OCI-LY1 (cell line): ENCODE measurements at regions not wholly inside any gene's neighbourhood (a gene's known extent, or its start where the extent isn't known, plus 50 kb on each side); places are given as distances from the start of the nearest gene placed in this dataset.

Experiments
- H2AFZ ChIP-seq: fragments of 200-600 bp; sonication (generic), shearing (Covaris generic); 2 replicates; pipeline ENCODE4 v1.6.0; 2014; ENCODE audit warnings: antibody characterized with exemption, mild to moderate bottlenecking, low read length
- H3F3A ChIP-seq: fragments of 200-600 bp; sonication (generic), shearing (Covaris generic); 2 replicates; pipeline ENCODE4 v1.6.0; 2014; ENCODE audit warnings: mild to moderate bottlenecking, antibody characterized with exemption, low read length, moderate library complexity; ENCODE audit not compliant: insufficient read depth
- H3K27ac ChIP-seq: fragments of 200-600 bp; sonication (generic); 2 replicates; pipeline ENCODE4 v1.5.1; 2014; ENCODE audit warnings: low read length, mixed run types, mild to moderate bottlenecking, low read depth; ENCODE audit not compliant: poor library complexity, severe bottlenecking
- H3K27me3 ChIP-seq: fragments of 200-600 bp; sonication (generic); 2 replicates; pipeline ENCODE4 v1.6.0; 2014; ENCODE audit warnings: antibody characterized with exemption, mild to moderate bottlenecking, low read length, moderate library complexity; ENCODE audit not compliant: insufficient read depth
- H3K36me3 ChIP-seq: fragments of 200-600 bp; sonication (generic); 2 replicates; pipeline ENCODE4 v1.6.1; 2014; ENCODE audit warnings: mild to moderate bottlenecking, antibody characterized with exemption, low read length, moderate library complexity, mixed read lengths; ENCODE audit not compliant: insufficient read depth
- H3K4me1 ChIP-seq: fragments of 200-600 bp; sonication (generic); 2 replicates; pipeline ENCODE4 v1.5.1; 2014; ENCODE audit warnings: mild to moderate bottlenecking, low read length, moderate library complexity; ENCODE audit not compliant: insufficient read depth, severe bottlenecking
- H3K4me2 ChIP-seq: fragments of 200-600 bp; sonication (generic), shearing (Covaris generic); 2 replicates; pipeline ENCODE4 v1.6.1; 2014; ENCODE audit warnings: low read length
- H3K4me3 ChIP-seq: fragments of 200-600 bp; sonication (generic); 2 replicates; pipeline ENCODE4 v1.5.1; 2014; ENCODE audit warnings: low read length, low read depth, mild to moderate bottlenecking, mixed read lengths; ENCODE audit not compliant: poor library complexity, severe bottlenecking
- H3K79me2 ChIP-seq: fragments of 200-600 bp; shearing (Covaris generic); 2 replicates; pipeline ENCODE4 v1.6.1; 2016; ENCODE audit warnings: mixed run types, low read length, mixed read lengths; ENCODE audit not compliant: insufficient read depth
- H3K9ac ChIP-seq: fragments of 200-600 bp; sonication (generic), shearing (Covaris generic); 2 replicates; pipeline ENCODE4 v1.6.1; 2014; ENCODE audit warnings: mild to moderate bottlenecking, low read length, mixed read lengths
- H3K9me2 ChIP-seq: fragments of 200-600 bp; sonication (generic), shearing (Covaris generic); 2 replicates; pipeline ENCODE4 v1.6.1; 2014; ENCODE audit warnings: low read depth, mild to moderate bottlenecking, low read length, mixed read lengths
- H3K9me3 ChIP-seq: fragments of 200-600 bp; shearing (Covaris generic); 2 replicates; pipeline ENCODE4 v1.6.1; 2014; ENCODE audit warnings: low read length, mixed read lengths
- H4K20me1 ChIP-seq: fragments of 200-600 bp; sonication (generic), shearing (Covaris generic); 2 replicates; pipeline ENCODE4 v1.6.0; 2016; ENCODE audit warnings: mild to moderate bottlenecking, low read length; ENCODE audit not compliant: insufficient read depth
- EZH2 ChIP-seq: fragments of 200-600 bp; sonication (generic), shearing (Covaris generic); IDR thresholded peaks from 2 replicates; pipeline ENCODE4 v1.8.0; 2017; ENCODE audit warnings: borderline replicate concordance, mixed run types, mild to moderate bottlenecking, antibody characterized with exemption, low read length, moderate library complexity, mixed read lengths
- TF ChIP-seq, protein P1 (sequence below): fragments of 200-600 bp; sonication (generic), shearing (Covaris generic); IDR thresholded peaks from 2 replicates; pipeline ENCODE4 v1.5.1; 2017; ENCODE audit warnings: mild to moderate bottlenecking, antibody characterized with exemption, low read length, moderate library complexity, mixed read lengths

DNA sequence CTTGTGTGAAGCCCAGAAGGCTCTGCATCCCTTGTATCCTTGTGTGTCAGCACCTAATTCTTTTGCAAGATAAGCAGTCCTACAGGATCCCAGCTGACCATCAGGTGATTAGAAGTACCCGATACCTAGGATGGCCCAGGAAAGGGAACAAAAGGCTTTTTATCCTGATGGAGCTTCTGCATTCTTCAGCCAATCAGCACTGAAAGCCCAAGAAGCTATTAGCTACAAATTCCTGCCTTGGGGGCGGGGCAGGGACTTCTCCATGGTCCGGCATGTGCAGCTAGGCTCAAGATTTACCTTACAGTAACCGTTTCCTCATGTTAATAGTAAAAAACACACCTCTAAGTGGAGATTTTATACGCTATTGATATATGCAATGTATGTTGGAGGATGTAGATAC lies 264.6 kb upstream of the THUMPD2 start:
- no peaks in the 10 kb centered on the region for H3K9me3 ChIP-seq
- no peak overlapping the region for H2AFZ ChIP-seq
- H3K36me3 ChIP-seq: no peaks in the 10 kb centered on the region
- no peak overlapping the region for H3K9ac ChIP-seq
- H3K79me2 ChIP-seq: no peaks in the 10 kb centered on the region
- H3K4me1 ChIP-seq: no peaks in the 10 kb centered on the region
- no peaks in the 10 kb centered on the region for H3F3A ChIP-seq
- H3K4me2 ChIP-seq: no peak overlapping the region
- TF ChIP-seq, protein P1, sequence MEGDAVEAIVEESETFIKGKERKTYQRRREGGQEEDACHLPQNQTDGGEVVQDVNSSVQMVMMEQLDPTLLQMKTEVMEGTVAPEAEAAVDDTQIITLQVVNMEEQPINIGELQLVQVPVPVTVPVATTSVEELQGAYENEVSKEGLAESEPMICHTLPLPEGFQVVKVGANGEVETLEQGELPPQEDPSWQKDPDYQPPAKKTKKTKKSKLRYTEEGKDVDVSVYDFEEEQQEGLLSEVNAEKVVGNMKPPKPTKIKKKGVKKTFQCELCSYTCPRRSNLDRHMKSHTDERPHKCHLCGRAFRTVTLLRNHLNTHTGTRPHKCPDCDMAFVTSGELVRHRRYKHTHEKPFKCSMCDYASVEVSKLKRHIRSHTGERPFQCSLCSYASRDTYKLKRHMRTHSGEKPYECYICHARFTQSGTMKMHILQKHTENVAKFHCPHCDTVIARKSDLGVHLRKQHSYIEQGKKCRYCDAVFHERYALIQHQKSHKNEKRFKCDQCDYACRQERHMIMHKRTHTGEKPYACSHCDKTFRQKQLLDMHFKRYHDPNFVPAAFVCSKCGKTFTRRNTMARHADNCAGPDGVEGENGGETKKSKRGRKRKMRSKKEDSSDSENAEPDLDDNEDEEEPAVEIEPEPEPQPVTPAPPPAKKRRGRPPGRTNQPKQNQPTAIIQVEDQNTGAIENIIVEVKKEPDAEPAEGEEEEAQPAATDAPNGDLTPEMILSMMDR: no peak
- TF ChIP-seq EZH2: no peak
- no peaks in the 10 kb centered on the region for H4K20me1 ChIP-seq
- H3K9me2 ChIP-seq: no peaks in the 10 kb centered on the region
- no peaks in the 10 kb centered on the region for H3K27me3 ChIP-seq
- no peak overlapping the region for H3K4me3 ChIP-seq
- H3K27ac ChIP-seq: no peak overlapping the region

DNA sequence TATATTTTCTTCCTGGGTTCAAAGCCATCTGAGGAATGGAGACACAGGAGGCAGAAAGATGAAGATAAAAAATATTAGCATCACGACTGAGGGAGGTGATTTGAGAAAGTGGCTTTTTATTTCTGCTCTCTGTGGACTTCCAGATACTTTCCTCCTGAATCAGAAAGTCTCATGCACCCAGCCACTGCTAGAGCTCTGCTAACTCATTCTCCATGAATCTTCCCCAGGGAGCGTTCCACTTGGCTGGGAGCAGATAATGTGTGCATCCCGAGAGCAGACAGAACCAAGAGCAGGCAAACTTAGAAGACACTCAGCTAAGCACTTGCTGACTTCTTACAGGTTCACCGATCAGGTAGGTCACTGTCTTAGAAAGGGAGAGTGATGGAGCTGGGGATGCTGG lies 264.1 kb upstream of the THUMPD2 start:
- H3K27ac ChIP-seq: no peak overlapping the region
- no peak overlapping the region for H3K9ac ChIP-seq
- no peaks in the 10 kb centered on the region for H4K20me1 ChIP-seq
- no peak overlapping the region for H3K4me3 ChIP-seq
- no peak overlapping the region for H3K4me2 ChIP-seq
- TF ChIP-seq, protein P1: no peak
- no peak for TF ChIP-seq EZH2
- H3K9me2 ChIP-seq: no peaks in the 10 kb centered on the region
- no peaks in the 10 kb centered on the region for H3F3A ChIP-seq
- no peak overlapping the region for H2AFZ ChIP-seq
- H3K4me1 ChIP-seq: no peaks in the 10 kb centered on the region
- no peaks in the 10 kb centered on the region for H3K79me2 ChIP-seq
- H3K36me3 ChIP-seq: no peaks in the 10 kb centered on the region
- no peaks in the 10 kb centered on the region for H3K27me3 ChIP-seq
- no peaks in the 10 kb centered on the region for H3K9me3 ChIP-seq

DNA sequence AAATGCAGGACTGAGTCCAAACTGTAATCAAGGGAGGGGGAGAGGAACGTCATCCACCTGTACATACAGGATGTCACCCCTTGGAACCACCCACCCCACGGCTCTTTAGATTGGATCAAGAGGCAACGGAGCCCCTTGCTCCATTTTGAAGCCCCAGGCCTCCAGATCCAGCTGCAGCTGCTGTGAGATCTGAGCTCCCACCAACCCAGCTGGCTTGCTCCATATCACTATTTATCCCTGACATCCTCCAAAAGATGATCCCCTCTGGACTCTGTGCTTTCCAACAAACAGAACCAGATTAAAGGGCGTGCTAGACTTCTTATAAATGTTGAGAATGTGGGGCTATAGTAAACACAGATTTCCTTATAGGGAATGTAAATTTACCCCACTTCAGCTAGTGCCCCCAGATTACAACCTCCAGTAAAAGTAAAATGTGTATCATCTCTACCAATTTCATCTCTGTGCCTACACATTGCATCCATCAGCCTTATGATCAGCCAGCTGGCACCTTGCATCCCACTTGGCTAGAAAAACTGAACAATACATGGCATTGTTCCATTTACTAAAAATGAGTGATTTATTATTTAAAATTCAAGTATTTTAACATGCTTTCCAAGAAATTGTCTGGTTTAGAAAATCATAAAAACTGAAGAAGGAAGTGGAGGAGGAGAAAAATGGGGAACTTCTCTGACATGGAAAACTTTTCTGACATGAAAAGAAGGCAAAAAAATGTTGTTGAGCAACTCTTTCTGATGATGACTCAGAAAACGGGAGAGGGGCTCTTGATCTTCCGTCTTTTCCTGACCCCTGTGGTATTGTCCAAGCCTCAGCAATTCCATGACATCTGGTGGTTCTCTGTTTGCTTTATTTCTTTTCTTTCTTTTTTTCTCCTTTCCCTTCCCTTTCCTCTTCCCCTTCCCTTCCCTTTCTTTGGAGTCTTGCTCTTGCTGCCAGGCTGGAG lies 262.6 kb upstream of the THUMPD2 start:
- TF ChIP-seq EZH2: no peak
- TF ChIP-seq, protein P1: no peak
- Histone ChIP-seq H3K4me2 (no peak overlapping the region), H3K27me3 (no peaks in the 10 kb centered on the region), H3K9me2 (no peaks in the 10 kb centered on the region), H4K20me1 (no peaks in the 10 kb centered on the region), H3K9ac (no peak overlapping the region), H3K36me3 (no peaks in the 10 kb centered on the region), H2AFZ (no peak overlapping the region), H3K4me1 (no peaks in the 10 kb centered on the region), H3K79me2 (no peaks in the 10 kb centered on the region), H3F3A (no peaks in the 10 kb centered on the region), H3K27ac (no peak overlapping the region), H3K9me3 (no peaks in the 10 kb centered on the region), H3K4me3 (no peak overlapping the region)
